ENCODE measurements at regions not wholly inside any gene's neighbourhood (a gene's known extent, or its start where the extent isn't known, plus 50 kb on each side); places are given as distances from the start of the nearest gene placed in this dataset.

GRCh38 chr6:106849676-106850332 lies 124.7 kb downstream of the CD24 start:
- H3K4me3 ChIP-seq (ENCODE audit: low read depth in 1 of 3, low read length in 3 of 3), result no peak overlapping the region
- TF ChIP-seq HNF4A (conservative IDR thresholded peaks at IDR 0.05) (no peak), FOXA2 (IDR thresholded peaks at IDR 0.05) (no peak), RAD21 (IDR thresholded peaks at IDR 0.05) (no peak), ZBTB33 (IDR thresholded peaks at IDR 0.05) (no peak), NR2F2 (IDR thresholded peaks at IDR 0.05) (no peak), GABPA (IDR thresholded peaks at IDR 0.05 in 1 of 2, conservative IDR thresholded peaks at IDR 0.05 in 1 of 2) (no peak), YY1 (IDR thresholded peaks at IDR 0.05) (no peak)
- H3K36me3 ChIP-seq (ENCODE audit: control insufficient read depth in 4 of 4, insufficient read depth in 3 of 4, low read depth in 1 of 4, low read length in 3 of 4), result no peaks in the 10 kb centered on the region
- no peaks in the 10 kb centered on the region for H3K4me1 ChIP-seq (ENCODE audit: control insufficient read depth in 4 of 4, insufficient read depth in 4 of 4, low read length in 3 of 4)
- WGBS, result 71% methylated on average over 6 of the region's 6 CpGs
- no peaks in the 10 kb centered on the region for H3K27me3 ChIP-seq (ENCODE audit: control insufficient read depth in 4 of 4, insufficient read depth in 4 of 4, low read length in 3 of 4)
- H3K9ac ChIP-seq (ENCODE audit: low read depth in 1 of 2, low read length in 2 of 2), result no peak overlapping the region
- H3K9me3 ChIP-seq (ENCODE audit: control insufficient read depth in 4 of 4, low read length in 3 of 4), result peaks cover 0 to 4% (median 4%) of the 10 kb centered on the region in 4 donors
- H3K27ac ChIP-seq (ENCODE audit: low read depth in 1 of 2, low read length in 2 of 2), result no peak overlapping the region
- no peak for DNase-seq (ENCODE audit: low spot score)

DNA sequence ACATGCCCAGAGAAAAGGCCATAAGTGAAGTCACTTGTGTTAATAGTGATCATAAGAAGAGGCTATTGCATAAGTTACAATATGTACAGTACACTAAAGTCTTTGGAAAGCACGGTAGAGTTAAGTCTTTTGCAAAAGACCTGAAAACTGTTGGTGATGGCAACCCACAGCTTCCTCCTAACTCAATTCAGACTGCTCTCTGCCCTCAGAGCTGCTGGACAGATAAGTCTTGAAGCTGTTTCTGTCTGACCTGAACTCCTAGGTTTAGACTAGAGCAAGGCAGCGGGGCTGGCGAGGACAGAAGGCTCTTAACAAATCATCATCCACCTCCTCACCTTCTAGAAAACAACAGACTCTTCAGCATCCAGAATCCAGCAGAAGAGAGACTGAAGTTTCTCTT lies 125.4 kb downstream of the CD24 start:
- H3K27me3 ChIP-seq (ENCODE audit: control insufficient read depth in 4 of 4, insufficient read depth in 4 of 4, low read length in 3 of 4), result no peaks in the 10 kb centered on the region
- H3K4me3 ChIP-seq (ENCODE audit: low read depth in 1 of 3, low read length in 3 of 3), result no peak overlapping the region
- peaks cover 0 to 4% (median 4%) of the 10 kb centered on the region in 4 donors for H3K9me3 ChIP-seq (ENCODE audit: control insufficient read depth in 4 of 4, low read length in 3 of 4)
- TF ChIP-seq TAF1 (conservative IDR thresholded peaks at IDR 0.05) (no peak), HNF4G (IDR thresholded peaks at IDR 0.05) (no peak), FOXA2 (IDR thresholded peaks at IDR 0.05) (no peak), CTCF (IDR thresholded peaks at IDR 0.05; ENCODE audit: low read depth, low read length, missing input control) (no peak), RAD21 (IDR thresholded peaks at IDR 0.05) (no peak), NR2F2 (IDR thresholded peaks at IDR 0.05) (no peak), FOXA1 (IDR thresholded peaks at IDR 0.05) (no peak), YY1 (IDR thresholded peaks at IDR 0.05) (no peak), SP1 (IDR thresholded peaks at IDR 0.05) (no peak), HNF4A (conservative IDR thresholded peaks at IDR 0.05) (no peak), MAX (IDR thresholded peaks at IDR 0.05) (no peak), EGR1 (IDR thresholded peaks at IDR 0.05; ENCODE audit: low read depth in 2 of 2) (no peak), JUND (IDR thresholded peaks at IDR 0.05) (no peak), ZBTB33 (IDR thresholded peaks at IDR 0.05) (no peak), RXRA (IDR thresholded peaks at IDR 0.05) (no peak)
- TF ChIP-seq, protein P1, sequence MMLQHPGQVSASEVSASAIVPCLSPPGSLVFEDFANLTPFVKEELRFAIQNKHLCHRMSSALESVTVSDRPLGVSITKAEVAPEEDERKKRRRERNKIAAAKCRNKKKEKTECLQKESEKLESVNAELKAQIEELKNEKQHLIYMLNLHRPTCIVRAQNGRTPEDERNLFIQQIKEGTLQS (IDR thresholded peaks at IDR 0.05), result no peak
- TF ChIP-seq, protein P2, sequence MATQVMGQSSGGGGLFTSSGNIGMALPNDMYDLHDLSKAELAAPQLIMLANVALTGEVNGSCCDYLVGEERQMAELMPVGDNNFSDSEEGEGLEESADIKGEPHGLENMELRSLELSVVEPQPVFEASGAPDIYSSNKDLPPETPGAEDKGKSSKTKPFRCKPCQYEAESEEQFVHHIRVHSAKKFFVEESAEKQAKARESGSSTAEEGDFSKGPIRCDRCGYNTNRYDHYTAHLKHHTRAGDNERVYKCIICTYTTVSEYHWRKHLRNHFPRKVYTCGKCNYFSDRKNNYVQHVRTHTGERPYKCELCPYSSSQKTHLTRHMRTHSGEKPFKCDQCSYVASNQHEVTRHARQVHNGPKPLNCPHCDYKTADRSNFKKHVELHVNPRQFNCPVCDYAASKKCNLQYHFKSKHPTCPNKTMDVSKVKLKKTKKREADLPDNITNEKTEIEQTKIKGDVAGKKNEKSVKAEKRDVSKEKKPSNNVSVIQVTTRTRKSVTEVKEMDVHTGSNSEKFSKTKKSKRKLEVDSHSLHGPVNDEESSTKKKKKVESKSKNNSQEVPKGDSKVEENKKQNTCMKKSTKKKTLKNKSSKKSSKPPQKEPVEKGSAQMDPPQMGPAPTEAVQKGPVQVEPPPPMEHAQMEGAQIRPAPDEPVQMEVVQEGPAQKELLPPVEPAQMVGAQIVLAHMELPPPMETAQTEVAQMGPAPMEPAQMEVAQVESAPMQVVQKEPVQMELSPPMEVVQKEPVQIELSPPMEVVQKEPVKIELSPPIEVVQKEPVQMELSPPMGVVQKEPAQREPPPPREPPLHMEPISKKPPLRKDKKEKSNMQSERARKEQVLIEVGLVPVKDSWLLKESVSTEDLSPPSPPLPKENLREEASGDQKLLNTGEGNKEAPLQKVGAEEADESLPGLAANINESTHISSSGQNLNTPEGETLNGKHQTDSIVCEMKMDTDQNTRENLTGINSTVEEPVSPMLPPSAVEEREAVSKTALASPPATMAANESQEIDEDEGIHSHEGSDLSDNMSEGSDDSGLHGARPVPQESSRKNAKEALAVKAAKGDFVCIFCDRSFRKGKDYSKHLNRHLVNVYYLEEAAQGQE (IDR thresholded peaks at IDR 0.05), result no peak
- H3K9ac ChIP-seq (ENCODE audit: low read depth in 1 of 2, low read length in 2 of 2), result no peak overlapping the region
- no peak for DNase-seq (ENCODE audit: low spot score)
- no peaks in the 10 kb centered on the region for H3K4me1 ChIP-seq (ENCODE audit: control insufficient read depth in 4 of 4, insufficient read depth in 4 of 4, low read length in 3 of 4)
- no peak overlapping the region for H3K27ac ChIP-seq (ENCODE audit: low read depth in 1 of 2, low read length in 2 of 2)
- H3K36me3 ChIP-seq (ENCODE audit: control insufficient read depth in 4 of 4, insufficient read depth in 3 of 4, low read depth in 1 of 4, low read length in 3 of 4), result no peaks in the 10 kb centered on the region
- WGBS, result 84% methylated on average over 3 of the region's 3 CpGs
